PC-3 (cell line): ENCODE measurements at regions not wholly inside any gene's neighbourhood (a gene's known extent, or its start where the extent isn't known, plus 50 kb on each side); places are given as distances from the start of the nearest gene placed in this dataset.

ENCODE experiments used
- ATAC-seq: fragments of 200-7000 bp; cut with Tn5 transposase; 2 replicates; pipeline ENCODE4 v1.9.1; 2020; ENCODE audit warnings: mild to moderate bottlenecking, moderate library complexity
- BruUV-seq: library from RNA; stranded (reverse); fragments of 400-500 nt; replicated peaks from 2 replicates; lab custom pipeline; 2021; lab: Mats Ljungman, UMichigan
- CTCF ChIA-PET: fragments of 300-600 bp; sonication (Branson Sonifier 250); formaldehyde crosslinking; loops from one replicate; lab custom pipeline; 2022; ENCODE audit warnings: antibody characterized with exemption; lab: Charles Lee
- POLR2A ChIA-PET: fragments of 300-600 bp; sonication (Branson Sonifier 250); formaldehyde crosslinking; loops from one replicate; lab custom pipeline; 2022; ENCODE audit warnings: antibody characterized with exemption; ENCODE audit not compliant: unreplicated experiment; lab: Charles Lee
- DNase-seq: peaks from one replicate; pipeline ENCODE4 v3.0.0-alpha.2; 2015
- H2AFZ ChIP-seq: fragments of 300-600 bp; sonication (generic); 2 replicates; pipeline ENCODE4 v1.6.0; 2016; ENCODE audit warnings: antibody characterized with exemption, low read length
- H3F3A ChIP-seq: fragments of 300-600 bp; sonication (generic); one replicate; pipeline ENCODE4 v1.6.0; 2017; ENCODE audit warnings: antibody characterized with exemption, low read length, control low read depth, mild to moderate bottlenecking; ENCODE audit not compliant: unreplicated experiment
- H3K27ac ChIP-seq: fragments of 300-600 bp; sonication (generic); 2 replicates; pipeline ENCODE4 v1.5.1; 2016; ENCODE audit warnings: mild to moderate bottlenecking, low read length
- H3K27me3 ChIP-seq: fragments of 300-600 bp; sonication (generic); 2 replicates; pipeline ENCODE4 v1.6.1; 2016; ENCODE audit warnings: low read length, mixed read lengths
- H3K36me3 ChIP-seq: fragments of 300-600 bp; sonication (generic); 2 replicates; pipeline ENCODE4 v1.6.1; 2016; ENCODE audit warnings: low read depth, mixed run types, low read length, mixed read lengths
- H3K4me1 ChIP-seq: fragments of 300-600 bp; sonication (generic); 2 replicates; pipeline ENCODE4 v1.5.1; 2016; ENCODE audit warnings: low read length; ENCODE audit not compliant: insufficient read depth
- H3K4me2 ChIP-seq: fragments of 300-600 bp; sonication (generic); 2 replicates; pipeline ENCODE4 v1.6.0; 2016; ENCODE audit warnings: low read length
- H3K4me3 ChIP-seq: fragments of 300-600 bp; sonication (generic); 2 replicates; pipeline ENCODE4 v1.5.1; 2016; ENCODE audit warnings: mild to moderate bottlenecking, low read length, mixed read lengths
- H3K79me2 ChIP-seq: fragments of 300-600 bp; sonication (generic); 2 replicates; pipeline ENCODE4 v1.6.1; 2017; ENCODE audit warnings: low read length, mixed read lengths
- H3K9ac ChIP-seq: fragments of 300-600 bp; sonication (generic); 2 replicates; pipeline ENCODE4 v1.6.0; 2016; ENCODE audit warnings: mild to moderate bottlenecking, low read length
- H3K9me2 ChIP-seq: fragments of 300-600 bp; sonication (generic); replicated peaks from 2 replicates; pipeline ENCODE4 v1.6.1; 2016; ENCODE audit warnings: mixed run types, low read length, mixed read lengths
- H3K9me3 ChIP-seq: fragments of 300-600 bp; sonication (generic); 2 replicates; pipeline ENCODE4 v1.6.1; 2016; ENCODE audit warnings: low read length, mixed read lengths
- H4K20me1 ChIP-seq: fragments of 300-600 bp; sonication (generic); 2 replicates; pipeline ENCODE4 v1.6.1; 2016; ENCODE audit warnings: low read length, mixed read lengths
- CTCF ChIP-seq: fragments of 300-600 bp; sonication (generic); conservative IDR thresholded peaks from 2 replicates; pipeline ENCODE4 v1.5.1; 2017; ENCODE audit warnings: antibody characterized with exemption, low read depth, mild to moderate bottlenecking, low read length
- EZH2 ChIP-seq: fragments of 300-600 bp; sonication (generic); IDR thresholded peaks from one replicate; pipeline ENCODE4 v1.6.1; 2017; ENCODE audit warnings: antibody characterized with exemption, mild to moderate bottlenecking, low read length; ENCODE audit not compliant: unreplicated experiment
- EZH2phosphoT487 ChIP-seq: fragments of 300-600 bp; sonication (generic); IDR thresholded peaks from 2 replicates; pipeline ENCODE4 v1.6.1; 2018; ENCODE audit warnings: mild to moderate bottlenecking, antibody characterized with exemption, low read length, borderline replicate concordance
- intact Hi-C: fragments of 100-400 bp; cut with micrococcal nuclease; formaldehyde crosslinking; loops from 2 replicates; pipeline ENCODE4 v1.9.0; 2023

- H3K9ac ChIP-seq = no peak overlapping the region
- H4K20me1 ChIP-seq = no peaks in the 10 kb centered on the region
- no peak overlapping the region for H2AFZ ChIP-seq
- H3F3A ChIP-seq = no peaks in the 10 kb centered on the region
- H3K4me1 ChIP-seq = peaks cover 20% of the 10 kb centered on the region
- H3K4me2 ChIP-seq = no peak overlapping the region
- no peak overlapping the region for H3K4me3 ChIP-seq
- TF ChIP-seq EZH2phosphoT487 (no peak), EZH2 (no peak)
- intact Hi-C loops = loop anchor here (10.0 kb wide), 1 partner anchor 97 kb away; no protein-coding TSS in a partner anchor
- DNase-seq (no peak), ATAC-seq (no peak)
- no peaks in the 10 kb centered on the region for H3K9me3 ChIP-seq
- H3K79me2 ChIP-seq = no peaks in the 10 kb centered on the region
- no peaks in the 10 kb centered on the region for H3K9me2 ChIP-seq
- H3K27me3 ChIP-seq = no peaks in the 10 kb centered on the region
- no TSS peak for BruUV-seq
- H3K36me3 ChIP-seq = no peaks in the 10 kb centered on the region
- no peak overlapping the region for H3K27ac ChIP-seq
- ChIA-PET POLR2A (no interaction called here), CTCF (no interaction called here)
Measured at GRCh38 chr4:43357252-43357974, 464.9 kb downstream of the GRXCR1 start.

- Histone ChIP-seq H3K9me2 (no peaks in the 10 kb centered on the region), H4K20me1 (no peaks in the 10 kb centered on the region), H3K9me3 (no peaks in the 10 kb centered on the region), H3K27ac (no peak overlapping the region), H3K4me2 (peak overlapping the region; percentile 34; the same call in 1 of the 2 replicates), H3K9ac (no peak overlapping the region), H3K36me3 (no peaks in the 10 kb centered on the region), H3K4me3 (no peak overlapping the region), H3K4me1 (peaks cover 10% of the 10 kb centered on the region), H2AFZ (no peak overlapping the region), H3K79me2 (no peaks in the 10 kb centered on the region), H3F3A (no peaks in the 10 kb centered on the region), H3K27me3 (no peaks in the 10 kb centered on the region)
- TF ChIP-seq EZH2 (no peak), CTCF (no peak), EZH2phosphoT487 (no peak)
- POLR2A ChIA-PET = interaction anchor here (0.6 kb wide), 1 partner anchor 541 kb away, joined by 5 read pairs; no protein-coding TSS in a partner anchor
- no peak; the same call in 1 of the 2 replicates for ATAC-seq
- intact Hi-C loops = no loop called here
- DNase-seq = no peak
- CTCF ChIA-PET = interaction anchor here (0.7 kb wide), 1 partner anchor 356 kb away, joined by 3 read pairs; no protein-coding TSS in a partner anchor
- no TSS peak for BruUV-seq
Measured at GRCh38 chr4:43360296-43360695, 467.8 kb downstream of the GRXCR1 start.

- no TSS peak for BruUV-seq
- H2AFZ ChIP-seq = no peak overlapping the region
- H3K36me3 ChIP-seq = no peaks in the 10 kb centered on the region
- ATAC-seq (no peak), DNase-seq (no peak)
- no peaks in the 10 kb centered on the region for H3K79me2 ChIP-seq
- no peak overlapping the region for H3K4me3 ChIP-seq
- no peaks in the 10 kb centered on the region for H3K27me3 ChIP-seq
- TF ChIP-seq EZH2phosphoT487 = no peak
- no peak for TF ChIP-seq EZH2
- TF ChIP-seq CTCF = no peak
- POLR2A ChIA-PET = no interaction called here
- H3K27ac ChIP-seq = no peak overlapping the region
- CTCF ChIA-PET = no interaction called here
- no peaks in the 10 kb centered on the region for H4K20me1 ChIP-seq
- intact Hi-C loops = no loop called here
- H3K9me3 ChIP-seq = no peaks in the 10 kb centered on the region
- H3K9me2 ChIP-seq = no peaks in the 10 kb centered on the region
- no peaks in the 10 kb centered on the region for H3F3A ChIP-seq
- peaks cover 10% of the 10 kb centered on the region for H3K4me1 ChIP-seq
- H3K9ac ChIP-seq = no peak overlapping the region
- H3K4me2 ChIP-seq = no peak overlapping the region
Measured at GRCh38 chr4:43362875-43363636, 470.5 kb downstream of the GRXCR1 start.
